Fibroblast of villous mesenchyme (primary cell): ENCODE measurements at regions not wholly inside any gene's neighbourhood (a gene's known extent, or its start where the extent isn't known, plus 50 kb on each side); places are given as distances from the start of the nearest gene placed in this dataset.

Experiments used
- DNase-seq: peaks from one replicate; pipeline ENCODE4 v3.0.0-alpha.2; 2010; ENCODE audit warnings: low read depth
- H3K4me3 ChIP-seq: 2 replicates; pipeline ENCODE4 v1.5.1; 2011; ENCODE audit warnings: low read depth, mild to moderate bottlenecking, low read length
- TF ChIP-seq, protein P1 (sequence below): IDR thresholded peaks from 2 replicates; pipeline ENCODE4 v1.5.1; 2012; ENCODE audit warnings: low read depth, mild to moderate bottlenecking, low read length; ENCODE audit not compliant: insufficient read depth

DNA sequence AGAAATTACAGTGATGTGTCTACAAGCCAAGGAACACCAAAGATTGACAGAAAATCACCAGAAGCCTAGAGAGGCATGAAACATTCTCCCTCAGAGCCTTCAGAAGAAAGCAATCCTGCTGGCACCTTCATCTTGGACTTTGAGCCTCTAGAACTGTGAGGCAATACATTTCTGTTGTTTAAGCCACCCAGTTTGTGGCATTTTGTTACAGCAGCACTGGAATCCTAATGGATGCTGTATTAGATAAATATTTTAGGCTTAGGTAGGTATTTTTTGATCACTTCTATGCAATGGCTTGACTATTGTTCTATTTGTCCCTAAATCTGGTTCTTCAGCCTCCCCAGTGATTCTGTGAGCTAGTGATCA, 453.1 kb downstream of the LTN1 start:
- H3K4me3 ChIP-seq: no peak overlapping the region
- no peak for DNase-seq
- TF ChIP-seq, protein P1, sequence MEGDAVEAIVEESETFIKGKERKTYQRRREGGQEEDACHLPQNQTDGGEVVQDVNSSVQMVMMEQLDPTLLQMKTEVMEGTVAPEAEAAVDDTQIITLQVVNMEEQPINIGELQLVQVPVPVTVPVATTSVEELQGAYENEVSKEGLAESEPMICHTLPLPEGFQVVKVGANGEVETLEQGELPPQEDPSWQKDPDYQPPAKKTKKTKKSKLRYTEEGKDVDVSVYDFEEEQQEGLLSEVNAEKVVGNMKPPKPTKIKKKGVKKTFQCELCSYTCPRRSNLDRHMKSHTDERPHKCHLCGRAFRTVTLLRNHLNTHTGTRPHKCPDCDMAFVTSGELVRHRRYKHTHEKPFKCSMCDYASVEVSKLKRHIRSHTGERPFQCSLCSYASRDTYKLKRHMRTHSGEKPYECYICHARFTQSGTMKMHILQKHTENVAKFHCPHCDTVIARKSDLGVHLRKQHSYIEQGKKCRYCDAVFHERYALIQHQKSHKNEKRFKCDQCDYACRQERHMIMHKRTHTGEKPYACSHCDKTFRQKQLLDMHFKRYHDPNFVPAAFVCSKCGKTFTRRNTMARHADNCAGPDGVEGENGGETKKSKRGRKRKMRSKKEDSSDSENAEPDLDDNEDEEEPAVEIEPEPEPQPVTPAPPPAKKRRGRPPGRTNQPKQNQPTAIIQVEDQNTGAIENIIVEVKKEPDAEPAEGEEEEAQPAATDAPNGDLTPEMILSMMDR: no peak

DNA sequence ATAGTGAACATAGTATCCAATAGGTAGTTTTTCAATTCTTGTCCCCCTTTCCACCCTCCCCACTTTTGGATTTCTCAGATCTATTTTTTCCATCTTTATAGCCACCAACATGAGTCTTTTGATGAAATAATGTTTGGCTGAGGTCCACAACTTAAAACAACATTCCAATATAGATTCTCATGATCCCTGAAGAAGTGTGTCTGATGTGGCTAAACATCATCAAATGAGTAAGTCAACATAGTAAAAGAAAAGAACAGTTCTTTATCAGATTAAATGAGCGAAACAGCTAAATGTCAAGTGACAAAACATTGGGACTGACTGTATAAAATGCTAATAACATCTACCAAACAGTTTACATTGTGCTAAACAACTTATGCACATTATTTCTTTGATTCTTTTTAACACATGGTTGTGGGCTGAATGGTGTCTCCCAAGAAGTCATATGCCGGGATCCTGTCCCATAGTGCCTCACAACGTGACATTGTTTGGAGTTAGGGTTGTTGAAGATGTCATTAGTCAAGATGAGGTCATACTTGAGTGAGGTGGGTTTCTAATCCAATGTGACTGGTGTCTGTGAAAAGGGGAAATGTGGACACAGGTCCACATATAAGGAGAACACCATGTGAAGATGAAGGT, 453.6 kb downstream of the LTN1 start:
- peak; percentile 75 for DNase-seq
- no peak overlapping the region for H3K4me3 ChIP-seq
- TF ChIP-seq, protein P1: no peak

DNA sequence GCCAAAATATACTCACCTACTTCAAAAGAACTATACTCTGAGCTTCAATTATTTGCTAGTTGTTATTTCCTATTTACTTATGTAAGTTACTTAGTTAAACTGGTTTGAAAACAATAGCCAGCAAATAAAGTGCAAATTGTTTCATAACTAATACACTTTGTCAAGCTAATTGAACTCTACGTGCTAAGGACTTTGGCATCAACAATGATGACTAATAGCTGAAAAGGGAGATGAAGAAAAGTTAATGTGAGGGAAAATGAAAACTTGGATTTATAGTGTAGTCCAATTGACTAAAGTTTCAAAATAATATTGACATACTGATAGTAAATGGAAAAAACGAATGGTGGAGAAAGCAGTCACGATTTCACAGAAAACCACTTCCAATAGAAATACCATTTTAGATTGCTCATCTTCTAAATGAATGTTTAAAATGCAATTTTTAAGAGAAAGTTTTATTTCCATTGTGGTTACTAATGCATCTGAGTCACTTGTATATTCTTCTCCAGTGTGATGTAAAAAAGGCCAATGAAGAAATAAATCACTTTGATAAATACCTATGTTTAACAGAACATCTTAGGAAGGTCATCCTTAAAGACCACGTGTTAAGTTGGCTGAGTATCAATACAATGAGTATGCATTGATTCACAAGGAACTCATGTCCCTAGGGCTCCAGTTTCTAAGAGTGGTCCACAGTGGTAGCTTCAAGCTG, 455.2 kb downstream of the LTN1 start:
- DNase-seq: peak; percentile 74
- no peak overlapping the region for H3K4me3 ChIP-seq
- TF ChIP-seq, protein P1: no peak

DNA sequence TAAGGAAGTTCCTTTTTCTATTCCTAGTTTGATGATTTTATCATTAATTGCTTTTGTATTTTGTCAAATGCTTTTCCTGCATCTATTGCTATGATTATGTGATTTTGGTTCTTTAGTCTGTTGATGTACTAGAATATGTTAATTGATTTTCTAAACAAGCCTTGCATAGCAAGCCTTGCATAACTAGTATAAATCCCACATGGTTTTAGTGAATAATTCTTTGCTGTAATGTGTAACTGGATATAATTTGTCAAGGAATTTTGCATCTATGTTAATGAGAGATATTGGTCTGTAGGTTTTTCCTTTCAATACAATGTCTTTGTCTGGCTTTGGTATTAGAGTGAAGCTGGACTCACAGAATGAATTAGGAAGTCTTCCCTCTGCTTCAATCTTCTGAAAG, 460.2 kb downstream of the LTN1 start:
- H3K4me3 ChIP-seq: no peak overlapping the region
- TF ChIP-seq, protein P1: no peak
- no peak for DNase-seq

DNA sequence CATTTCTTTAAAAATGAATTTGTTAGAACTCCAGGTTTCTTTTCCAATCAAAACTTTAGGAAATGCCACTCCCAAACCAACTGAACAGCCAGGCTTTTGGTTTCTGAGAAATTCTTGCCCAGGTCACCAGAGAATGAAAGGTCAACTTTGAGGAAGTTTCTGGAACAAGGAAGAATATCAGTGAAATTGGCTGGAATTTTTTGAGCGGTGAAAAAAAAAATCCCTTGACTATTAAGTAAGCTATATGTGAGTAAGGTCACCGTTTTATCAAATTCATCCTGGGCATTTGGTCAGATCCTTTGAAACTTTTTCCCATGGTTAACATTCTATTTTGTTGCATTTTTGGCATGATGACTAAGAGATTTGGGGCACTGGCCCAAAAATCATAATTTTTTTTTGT, 469.3 kb downstream of the LTN1 start:
- TF ChIP-seq, protein P1: no peak
- no peak overlapping the region for H3K4me3 ChIP-seq
- no peak for DNase-seq

DNA sequence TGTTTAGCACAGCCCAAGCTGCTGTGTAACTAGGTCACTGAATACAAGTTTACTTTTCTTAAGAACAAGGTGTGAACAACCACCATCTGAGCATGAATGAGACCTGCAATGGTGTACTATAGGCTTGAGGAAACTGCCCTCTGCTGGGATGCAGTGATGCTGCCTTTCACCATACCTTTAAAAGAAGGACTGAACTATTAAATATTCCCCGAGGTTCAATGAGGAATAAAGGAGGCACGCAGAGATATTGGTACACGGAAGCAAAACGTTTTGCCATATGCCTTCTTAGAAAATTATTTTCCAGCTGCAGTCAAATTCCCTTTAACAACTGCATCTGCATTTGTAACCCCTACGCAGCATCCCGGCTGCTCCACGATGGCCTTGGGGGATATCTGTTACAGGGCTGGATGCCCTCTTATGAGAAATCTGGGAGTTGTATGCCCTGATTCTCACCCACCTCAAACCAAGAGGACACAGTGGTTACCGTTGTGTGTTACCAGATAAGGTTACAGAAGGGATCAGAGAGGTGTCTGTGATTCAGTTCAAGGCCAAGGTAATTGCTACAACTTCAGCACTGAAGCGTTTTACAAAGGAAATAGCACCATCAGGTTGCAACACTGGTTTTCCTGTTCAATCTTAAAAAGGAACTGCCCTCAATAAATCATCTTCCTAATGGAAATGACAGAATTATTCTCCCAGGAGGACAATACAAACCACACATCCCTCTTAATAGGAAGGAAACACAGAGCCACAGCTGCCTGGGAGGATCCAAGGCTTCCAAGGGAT, 470.5 kb downstream of the LTN1 start:
- no peak overlapping the region for H3K4me3 ChIP-seq
- peak; percentile 67 for DNase-seq
- TF ChIP-seq, protein P1: peak; percentile 68
